HFF-Myc (cell line): ENCODE measurements at regions not wholly inside any gene's neighbourhood (a gene's known extent, or its start where the extent isn't known, plus 50 kb on each side); places are given as distances from the start of the nearest gene placed in this dataset.

ENCODE experiments used
- DNase-seq: peaks from one replicate; pipeline ENCODE4 v3.0.0-alpha.2; 2011; ENCODE audit warnings: low read depth; ENCODE audit errors: extremely low read depth
- H3K4me3 ChIP-seq: replicated peaks from 2 replicates; pipeline ENCODE4 v1.5.1; 2011; ENCODE audit warnings: low read depth, mild to moderate bottlenecking, control low read depth, low read length
- CTCF ChIP-seq: IDR thresholded peaks from 2 replicates; pipeline ENCODE4 v1.5.1; 2012; ENCODE audit warnings: mild to moderate bottlenecking, low read depth, low read length, control low read depth; ENCODE audit errors: missing control alignments

- DNase-seq = no peak
- H3K4me3 ChIP-seq = no peak overlapping the region
- no peak for TF ChIP-seq CTCF
These were observed 59.6 kb downstream of the KCNF1 start for GRCh38 chr2:10971161-10971887.

DNA sequence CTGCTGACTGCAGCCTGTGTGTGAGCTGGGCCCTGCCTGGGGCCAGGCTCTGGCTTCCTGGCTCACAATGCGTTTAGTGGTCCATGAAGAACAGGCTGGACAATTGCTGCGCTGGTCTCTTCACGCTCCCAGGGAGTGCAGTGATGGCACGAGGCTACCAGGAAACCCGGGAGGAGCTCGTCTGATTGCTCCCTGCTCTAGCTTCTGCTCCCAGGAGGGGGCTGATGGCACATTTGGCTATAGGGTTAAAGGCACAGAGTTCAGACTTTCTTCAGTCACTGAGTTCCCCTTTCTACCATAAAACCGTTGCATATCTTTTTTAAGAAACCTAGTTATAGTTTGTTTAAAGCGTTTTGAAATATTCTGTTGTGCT, 60.1 kb downstream of the KCNF1 start:
- TF ChIP-seq CTCF = no peak
- H3K4me3 ChIP-seq = no peak overlapping the region
- no peak for DNase-seq

- no peak for DNase-seq
- TF ChIP-seq CTCF = no peak
- no peak overlapping the region for H3K4me3 ChIP-seq
These were observed 61.1 kb downstream of the KCNF1 start for GRCh38 chr2:10972683-10973433.

DNA sequence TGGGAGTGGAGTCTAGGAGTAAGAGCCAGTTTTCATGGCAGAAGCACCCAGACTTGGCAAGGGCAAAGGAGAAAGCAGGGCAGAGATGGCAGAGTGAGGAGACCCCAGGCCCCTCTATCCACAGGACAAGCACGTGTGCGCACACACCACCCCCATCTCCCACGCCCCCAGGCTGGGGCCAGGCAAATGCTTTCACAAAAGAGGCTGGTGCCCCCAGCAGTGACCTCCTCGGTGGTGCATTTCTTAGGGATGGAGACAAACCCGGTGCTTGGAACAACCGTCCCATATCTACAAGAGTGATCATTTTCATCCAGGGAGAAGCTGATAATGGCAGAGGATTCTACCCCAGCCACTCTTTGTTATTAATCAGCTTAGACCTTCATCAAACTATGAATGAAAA, 62.0 kb downstream of the KCNF1 start:
- H3K4me3 ChIP-seq = no peak overlapping the region
- no peak for TF ChIP-seq CTCF
- no peak for DNase-seq

- no peak for TF ChIP-seq CTCF
- no peak for DNase-seq
- H3K4me3 ChIP-seq = no peak overlapping the region
These were observed 65.3 kb downstream of the KCNF1 start for GRCh38 chr2:10977003-10977402.

GRCh38 chr2:10977621-10978020, 65.9 kb downstream of the KCNF1 start:
- no peak for DNase-seq
- TF ChIP-seq CTCF = no peak
- H3K4me3 ChIP-seq = no peak overlapping the region
